ENCODE measurements at regions not wholly inside any gene's neighbourhood (a gene's known extent, or its start where the extent isn't known, plus 50 kb on each side); places are given as distances from the start of the nearest gene placed in this dataset.

DNA sequence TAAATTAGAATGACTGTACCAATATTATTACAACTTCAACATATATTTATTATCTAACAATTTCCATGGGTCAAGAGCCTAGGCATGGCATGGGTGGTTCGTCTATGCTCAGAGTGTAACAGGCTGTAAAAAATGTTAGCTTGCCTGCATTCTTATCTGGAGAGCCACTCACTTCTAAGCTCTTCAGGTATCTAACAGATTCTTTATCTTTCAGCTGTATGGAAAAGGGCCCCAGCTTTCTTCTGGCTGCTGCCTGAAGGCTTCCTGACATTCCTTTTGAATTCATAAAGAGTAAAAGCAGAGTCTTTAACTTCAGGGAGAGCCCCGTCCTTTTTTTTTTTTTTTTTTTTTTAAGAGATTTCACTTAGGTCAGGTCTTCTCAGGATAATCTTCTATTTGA is 648.8 kb downstream of the NXPH1 start:
- no peak overlapping the region for H3K4me3 Mint-ChIP-seq (ENCODE audit: low read depth)
- no peak for DNase-seq (ENCODE audit: low spot score, unreplicated experiment)
- TF ChIP-seq, protein P1, sequence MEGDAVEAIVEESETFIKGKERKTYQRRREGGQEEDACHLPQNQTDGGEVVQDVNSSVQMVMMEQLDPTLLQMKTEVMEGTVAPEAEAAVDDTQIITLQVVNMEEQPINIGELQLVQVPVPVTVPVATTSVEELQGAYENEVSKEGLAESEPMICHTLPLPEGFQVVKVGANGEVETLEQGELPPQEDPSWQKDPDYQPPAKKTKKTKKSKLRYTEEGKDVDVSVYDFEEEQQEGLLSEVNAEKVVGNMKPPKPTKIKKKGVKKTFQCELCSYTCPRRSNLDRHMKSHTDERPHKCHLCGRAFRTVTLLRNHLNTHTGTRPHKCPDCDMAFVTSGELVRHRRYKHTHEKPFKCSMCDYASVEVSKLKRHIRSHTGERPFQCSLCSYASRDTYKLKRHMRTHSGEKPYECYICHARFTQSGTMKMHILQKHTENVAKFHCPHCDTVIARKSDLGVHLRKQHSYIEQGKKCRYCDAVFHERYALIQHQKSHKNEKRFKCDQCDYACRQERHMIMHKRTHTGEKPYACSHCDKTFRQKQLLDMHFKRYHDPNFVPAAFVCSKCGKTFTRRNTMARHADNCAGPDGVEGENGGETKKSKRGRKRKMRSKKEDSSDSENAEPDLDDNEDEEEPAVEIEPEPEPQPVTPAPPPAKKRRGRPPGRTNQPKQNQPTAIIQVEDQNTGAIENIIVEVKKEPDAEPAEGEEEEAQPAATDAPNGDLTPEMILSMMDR (IDR thresholded peaks at IDR 0.05; ENCODE audit: unreplicated experiment): no peak
- H3K27me3 Mint-ChIP-seq: no peaks in the 10 kb centered on the region
- no peak overlapping the region for H3K27ac Mint-ChIP-seq
- no peaks in the 10 kb centered on the region for H3K4me1 Mint-ChIP-seq (ENCODE audit: low read depth)
- peaks cover 9% of the 10 kb centered on the region for H3K9me3 Mint-ChIP-seq (ENCODE audit: low read depth)
- no peaks in the 10 kb centered on the region for H3K36me3 Mint-ChIP-seq (ENCODE audit: insufficient read depth)

DNA sequence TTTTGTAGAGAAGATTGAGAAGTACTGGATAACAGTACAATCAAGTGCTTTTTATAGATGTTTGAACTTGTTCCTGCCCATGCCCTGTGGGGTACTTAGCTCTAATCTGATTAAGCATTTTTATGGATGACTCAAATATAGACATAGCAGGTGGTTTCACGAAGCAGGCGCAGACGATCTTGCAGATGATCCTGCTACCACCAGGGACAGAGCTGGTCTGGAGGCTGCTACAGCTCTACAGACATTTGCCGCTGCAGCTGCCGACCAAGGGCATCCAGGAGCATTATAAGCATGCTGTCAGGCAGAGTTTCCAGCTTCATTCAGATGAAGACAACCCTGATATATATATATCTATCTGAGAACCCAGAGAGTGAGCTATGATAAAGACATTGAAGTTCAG is 650.4 kb downstream of the NXPH1 start:
- H3K4me1 Mint-ChIP-seq (ENCODE audit: low read depth): no peaks in the 10 kb centered on the region
- H3K27ac Mint-ChIP-seq: no peak overlapping the region
- no peak for DNase-seq (ENCODE audit: low spot score, unreplicated experiment)
- peaks cover 9% of the 10 kb centered on the region for H3K9me3 Mint-ChIP-seq (ENCODE audit: low read depth)
- no peaks in the 10 kb centered on the region for H3K36me3 Mint-ChIP-seq (ENCODE audit: insufficient read depth)
- H3K4me3 Mint-ChIP-seq (ENCODE audit: low read depth): no peak overlapping the region
- no peaks in the 10 kb centered on the region for H3K27me3 Mint-ChIP-seq
- TF ChIP-seq, protein P1 (IDR thresholded peaks at IDR 0.05; ENCODE audit: unreplicated experiment): no peak

DNA sequence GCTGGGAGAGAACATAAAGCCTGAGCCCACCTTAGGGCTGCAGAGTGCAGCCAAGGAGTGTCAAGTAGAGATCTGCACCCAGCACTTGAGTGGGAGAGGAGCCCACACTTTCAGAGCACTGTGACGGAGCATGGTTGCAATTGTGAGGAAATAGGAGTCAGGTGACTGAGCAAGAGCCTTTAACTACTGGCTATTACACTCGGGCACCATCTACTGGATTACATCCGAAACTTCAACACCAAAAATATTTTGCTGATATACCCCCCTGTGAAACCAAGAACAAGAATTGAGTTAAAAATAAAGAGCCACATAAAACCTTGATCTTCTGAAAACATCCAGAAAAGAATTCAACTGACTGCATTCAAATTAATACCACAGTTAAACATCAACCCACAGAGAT is 657.9 kb downstream of the NXPH1 start:
- H3K9me3 Mint-ChIP-seq (ENCODE audit: low read depth): peaks cover 32% of the 10 kb centered on the region
- no peaks in the 10 kb centered on the region for H3K27me3 Mint-ChIP-seq
- H3K36me3 Mint-ChIP-seq (ENCODE audit: insufficient read depth): peaks cover 1% of the 10 kb centered on the region
- no peak overlapping the region for H3K4me3 Mint-ChIP-seq (ENCODE audit: low read depth)
- DNase-seq (ENCODE audit: low spot score, unreplicated experiment): no peak
- no peak overlapping the region for H3K27ac Mint-ChIP-seq
- no peaks in the 10 kb centered on the region for H3K4me1 Mint-ChIP-seq (ENCODE audit: low read depth)
- TF ChIP-seq, protein P1 (IDR thresholded peaks at IDR 0.05; ENCODE audit: unreplicated experiment): no peak

DNA sequence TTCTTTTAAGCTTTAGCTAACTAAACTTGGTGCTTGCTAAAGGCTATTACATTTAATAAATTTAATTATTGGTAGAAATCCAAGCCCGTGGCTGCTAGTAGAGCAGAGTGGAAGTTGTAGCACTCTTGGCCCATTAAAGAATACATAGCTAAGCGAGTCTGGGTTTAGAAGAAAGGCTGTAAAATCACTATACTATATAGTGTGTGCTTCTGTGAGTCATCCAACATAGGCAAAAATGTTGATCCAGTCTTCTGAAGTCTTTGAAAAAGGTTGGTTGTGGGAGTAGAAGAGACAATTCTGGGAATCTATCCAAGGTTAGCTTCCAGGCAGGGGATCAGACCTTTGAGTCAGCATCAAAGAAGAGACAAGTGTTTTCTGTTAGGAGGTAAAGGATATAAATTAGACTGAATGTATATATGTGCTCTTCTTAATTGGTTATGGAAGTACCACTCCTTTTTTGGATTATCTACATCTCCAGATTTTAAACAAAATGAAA is 664.2 kb downstream of the NXPH1 start:
- TF ChIP-seq, protein P1 (IDR thresholded peaks at IDR 0.05; ENCODE audit: unreplicated experiment): no peak
- Mint-ChIP-seq H3K27ac (no peak overlapping the region), H3K4me3 (ENCODE audit: low read depth) (no peak overlapping the region)

DNA sequence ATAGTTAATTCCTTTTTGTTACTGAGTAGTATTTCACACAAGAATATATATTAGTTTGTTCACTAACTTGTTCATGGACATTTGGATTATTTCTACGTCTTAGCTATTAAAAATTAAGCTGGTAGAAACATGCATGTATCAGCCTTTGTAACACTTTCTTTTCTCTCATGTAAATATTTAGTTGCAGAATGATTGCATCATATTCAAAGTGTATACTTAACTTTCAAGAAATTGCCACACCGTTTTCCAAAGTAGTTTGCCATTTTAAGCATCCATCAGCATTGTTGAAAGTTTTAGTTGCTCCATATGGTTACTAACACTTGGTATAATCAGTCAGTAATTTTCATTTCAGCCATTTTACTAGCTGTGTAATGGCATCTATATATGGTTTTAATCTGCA is 666.9 kb downstream of the NXPH1 start:
- Mint-ChIP-seq H3K27me3 (no peaks in the 10 kb centered on the region), H3K27ac (no peak overlapping the region), H3K9me3 (ENCODE audit: low read depth) (peaks cover 7% of the 10 kb centered on the region), H3K36me3 (ENCODE audit: insufficient read depth) (no peaks in the 10 kb centered on the region), H3K4me1 (ENCODE audit: low read depth) (no peaks in the 10 kb centered on the region), H3K4me3 (ENCODE audit: low read depth) (no peak overlapping the region)
- TF ChIP-seq, protein P1 (IDR thresholded peaks at IDR 0.05; ENCODE audit: unreplicated experiment): no peak
- DNase-seq (ENCODE audit: low spot score, unreplicated experiment): no peak

More for the DNA sequence above, 664.2 kb downstream of the NXPH1 start:
- Mint-ChIP-seq H3K27me3 (no peaks in the 10 kb centered on the region), H3K36me3 (ENCODE audit: insufficient read depth) (no peaks in the 10 kb centered on the region), H3K9me3 (ENCODE audit: low read depth) (peaks cover 25% of the 10 kb centered on the region), H3K4me1 (ENCODE audit: low read depth) (no peaks in the 10 kb centered on the region)
- no peak for DNase-seq (ENCODE audit: low spot score, unreplicated experiment)
